ENCODE measurements at regions not wholly inside any gene's neighbourhood (a gene's known extent, or its start where the extent isn't known, plus 50 kb on each side); places are given as distances from the start of the nearest gene placed in this dataset.

DNA sequence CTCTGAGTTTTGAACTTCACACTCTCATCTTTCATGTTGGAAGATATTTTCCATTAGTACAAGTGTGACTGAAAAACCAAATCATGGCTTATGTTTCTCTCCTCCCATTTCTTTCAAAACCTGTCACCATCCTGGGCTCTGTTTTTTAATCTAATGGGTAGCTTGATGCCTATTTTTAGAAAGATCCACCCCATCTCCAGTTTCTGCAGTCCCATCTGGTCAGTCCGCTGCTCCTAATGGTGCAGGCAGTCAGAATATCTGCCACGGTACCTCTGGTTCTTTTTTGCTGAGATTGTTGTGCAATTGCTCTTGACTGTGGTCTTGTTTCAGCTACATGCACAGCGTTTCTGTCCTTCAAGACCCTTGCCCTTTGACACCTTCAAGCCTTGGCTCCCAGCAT lies 240.9 kb upstream of the CADM2 start (continued):
- no peak for TF ChIP-seq CTBP2 (IDR thresholded peaks at IDR 0.05; ENCODE audit: borderline replicate concordance, insufficient read depth, insufficient read length, low read length)
- TF ChIP-seq SIX5 (IDR thresholded peaks at IDR 0.05; ENCODE audit: low read depth, low read length): no peak
- no peak for TF ChIP-seq KDM4A (IDR thresholded peaks at IDR 0.05; ENCODE audit: low read depth, low read length, severe bottlenecking)
- no peak for TF ChIP-seq FOSL1 (IDR thresholded peaks at IDR 0.05; ENCODE audit: insufficient read depth, low read depth, low read length)
- TF ChIP-seq MAFK (IDR thresholded peaks at IDR 0.05; ENCODE audit: low read depth, low read length): no peak
- TF ChIP-seq HDAC6 (IDR thresholded peaks at IDR 0.05; ENCODE audit: low read depth, low read length): no peak
- no peak for TF ChIP-seq NANOG (IDR thresholded peaks at IDR 0.05; ENCODE audit: insufficient read depth, low read depth, low read length, poor library complexity, severe bottlenecking)
